ENCODE measurements at regions not wholly inside any gene's neighbourhood (a gene's known extent, or its start where the extent isn't known, plus 50 kb on each side); places are given as distances from the start of the nearest gene placed in this dataset.

- no peaks in the 10 kb centered on the region for H3K9me2 ChIP-seq (replicated peaks; ENCODE audit: low read depth, low read length)
- H3K9me3 ChIP-seq (ENCODE audit: insufficient read depth, low read depth, low read length), result no peaks in the 10 kb centered on the region
- H3K4me3 ChIP-seq (ENCODE audit: low read length, poor library complexity, severe bottlenecking), result no peak overlapping the region
- H3K79me2 ChIP-seq (ENCODE audit: insufficient read depth, low read length), result no peaks in the 10 kb centered on the region
- TF ChIP-seq EZH2phosphoT487 (IDR thresholded peaks at IDR 0.05; ENCODE audit: borderline replicate concordance), result no peak
- TF ChIP-seq CTCF (conservative IDR thresholded peaks at IDR 0.05; ENCODE audit: low read length), result no peak
- H3K27me3 ChIP-seq (ENCODE audit: insufficient read depth, low read length, poor library complexity, severe bottlenecking), result no peaks in the 10 kb centered on the region
- H2AFZ ChIP-seq (ENCODE audit: low read length), result no peak overlapping the region
- no peak overlapping the region for H3K9ac ChIP-seq (ENCODE audit: low read depth, low read length, poor library complexity, severe bottlenecking)
- H3K4me1 ChIP-seq (ENCODE audit: insufficient read depth, low read length, poor library complexity, severe bottlenecking), result no peaks in the 10 kb centered on the region
- no peaks in the 10 kb centered on the region for H3F3A ChIP-seq (ENCODE audit: low read depth)
- no peaks in the 10 kb centered on the region for H3K36me3 ChIP-seq (ENCODE audit: insufficient read depth, low read length)
- H3K4me2 ChIP-seq (ENCODE audit: low read depth, low read length, poor library complexity, severe bottlenecking), result no peak overlapping the region
- H4K20me1 ChIP-seq (ENCODE audit: insufficient read depth, low read length, poor library complexity, severe bottlenecking), result no peaks in the 10 kb centered on the region
These were observed 139.4 kb upstream of the CAMK1G start for GRCh38 chr1:209443975-209444651.

GRCh38 chr1:209444961-209445360 is 138.6 kb upstream of the CAMK1G start:
- H3K4me1 ChIP-seq (ENCODE audit: insufficient read depth, low read length, poor library complexity, severe bottlenecking), result no peaks in the 10 kb centered on the region
- no peak overlapping the region for H3K9ac ChIP-seq (ENCODE audit: low read depth, low read length, poor library complexity, severe bottlenecking)
- no peak overlapping the region for H3K4me2 ChIP-seq (ENCODE audit: low read depth, low read length, poor library complexity, severe bottlenecking)
- TF ChIP-seq CTCF (conservative IDR thresholded peaks at IDR 0.05; ENCODE audit: low read length) (no peak), EZH2phosphoT487 (IDR thresholded peaks at IDR 0.05; ENCODE audit: borderline replicate concordance) (no peak)
- no peaks in the 10 kb centered on the region for H3K9me2 ChIP-seq (replicated peaks; ENCODE audit: low read depth, low read length)
- no peaks in the 10 kb centered on the region for H3F3A ChIP-seq (ENCODE audit: low read depth)
- H3K27me3 ChIP-seq (ENCODE audit: insufficient read depth, low read length, poor library complexity, severe bottlenecking), result no peaks in the 10 kb centered on the region
- no peaks in the 10 kb centered on the region for H3K36me3 ChIP-seq (ENCODE audit: insufficient read depth, low read length)
- no peaks in the 10 kb centered on the region for H4K20me1 ChIP-seq (ENCODE audit: insufficient read depth, low read length, poor library complexity, severe bottlenecking)
- no peak overlapping the region for H2AFZ ChIP-seq (ENCODE audit: low read length)
- H3K79me2 ChIP-seq (ENCODE audit: insufficient read depth, low read length), result no peaks in the 10 kb centered on the region
- H3K4me3 ChIP-seq (ENCODE audit: low read length, poor library complexity, severe bottlenecking), result no peak overlapping the region
- H3K9me3 ChIP-seq (ENCODE audit: insufficient read depth, low read depth, low read length), result no peaks in the 10 kb centered on the region

GRCh38 chr1:209445576-209445975 is 137.9 kb upstream of the CAMK1G start:
- no peak overlapping the region for H2AFZ ChIP-seq (ENCODE audit: low read length)
- H4K20me1 ChIP-seq (ENCODE audit: insufficient read depth, low read length, poor library complexity, severe bottlenecking), result no peaks in the 10 kb centered on the region
- H3K4me1 ChIP-seq (ENCODE audit: insufficient read depth, low read length, poor library complexity, severe bottlenecking), result no peaks in the 10 kb centered on the region
- H3K9ac ChIP-seq (ENCODE audit: low read depth, low read length, poor library complexity, severe bottlenecking), result no peak overlapping the region
- no peak overlapping the region for H3K4me3 ChIP-seq (ENCODE audit: low read length, poor library complexity, severe bottlenecking)
- H3K79me2 ChIP-seq (ENCODE audit: insufficient read depth, low read length), result no peaks in the 10 kb centered on the region
- no peaks in the 10 kb centered on the region for H3F3A ChIP-seq (ENCODE audit: low read depth)
- no peaks in the 10 kb centered on the region for H3K36me3 ChIP-seq (ENCODE audit: insufficient read depth, low read length)
- H3K9me2 ChIP-seq (replicated peaks; ENCODE audit: low read depth, low read length), result no peaks in the 10 kb centered on the region
- no peaks in the 10 kb centered on the region for H3K27me3 ChIP-seq (ENCODE audit: insufficient read depth, low read length, poor library complexity, severe bottlenecking)
- no peak for TF ChIP-seq EZH2phosphoT487 (IDR thresholded peaks at IDR 0.05; ENCODE audit: borderline replicate concordance)
- TF ChIP-seq CTCF (conservative IDR thresholded peaks at IDR 0.05; ENCODE audit: low read length), result no peak
- H3K9me3 ChIP-seq (ENCODE audit: insufficient read depth, low read depth, low read length), result no peaks in the 10 kb centered on the region
- no peak overlapping the region for H3K4me2 ChIP-seq (ENCODE audit: low read depth, low read length, poor library complexity, severe bottlenecking)

Data from Loucy (cell line).